GM12872 (cell line): ENCODE measurements at regions not wholly inside any gene's neighbourhood (a gene's known extent, or its start where the extent isn't known, plus 50 kb on each side); places are given as distances from the start of the nearest gene placed in this dataset.

Source experiments
- TF ChIP-seq, protein P1 (sequence below): IDR thresholded peaks from 3 replicates; pipeline ENCODE4 v1.5.1; 2011; ENCODE audit warnings: low read depth, mild to moderate bottlenecking, low read length, moderate library complexity; ENCODE audit not compliant: insufficient read depth

- TF ChIP-seq, protein P1, sequence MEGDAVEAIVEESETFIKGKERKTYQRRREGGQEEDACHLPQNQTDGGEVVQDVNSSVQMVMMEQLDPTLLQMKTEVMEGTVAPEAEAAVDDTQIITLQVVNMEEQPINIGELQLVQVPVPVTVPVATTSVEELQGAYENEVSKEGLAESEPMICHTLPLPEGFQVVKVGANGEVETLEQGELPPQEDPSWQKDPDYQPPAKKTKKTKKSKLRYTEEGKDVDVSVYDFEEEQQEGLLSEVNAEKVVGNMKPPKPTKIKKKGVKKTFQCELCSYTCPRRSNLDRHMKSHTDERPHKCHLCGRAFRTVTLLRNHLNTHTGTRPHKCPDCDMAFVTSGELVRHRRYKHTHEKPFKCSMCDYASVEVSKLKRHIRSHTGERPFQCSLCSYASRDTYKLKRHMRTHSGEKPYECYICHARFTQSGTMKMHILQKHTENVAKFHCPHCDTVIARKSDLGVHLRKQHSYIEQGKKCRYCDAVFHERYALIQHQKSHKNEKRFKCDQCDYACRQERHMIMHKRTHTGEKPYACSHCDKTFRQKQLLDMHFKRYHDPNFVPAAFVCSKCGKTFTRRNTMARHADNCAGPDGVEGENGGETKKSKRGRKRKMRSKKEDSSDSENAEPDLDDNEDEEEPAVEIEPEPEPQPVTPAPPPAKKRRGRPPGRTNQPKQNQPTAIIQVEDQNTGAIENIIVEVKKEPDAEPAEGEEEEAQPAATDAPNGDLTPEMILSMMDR, result no peak
These were observed 191.3 kb downstream of the BMP7 start for GRCh38 chr20:57075181-57075580.

DNA sequence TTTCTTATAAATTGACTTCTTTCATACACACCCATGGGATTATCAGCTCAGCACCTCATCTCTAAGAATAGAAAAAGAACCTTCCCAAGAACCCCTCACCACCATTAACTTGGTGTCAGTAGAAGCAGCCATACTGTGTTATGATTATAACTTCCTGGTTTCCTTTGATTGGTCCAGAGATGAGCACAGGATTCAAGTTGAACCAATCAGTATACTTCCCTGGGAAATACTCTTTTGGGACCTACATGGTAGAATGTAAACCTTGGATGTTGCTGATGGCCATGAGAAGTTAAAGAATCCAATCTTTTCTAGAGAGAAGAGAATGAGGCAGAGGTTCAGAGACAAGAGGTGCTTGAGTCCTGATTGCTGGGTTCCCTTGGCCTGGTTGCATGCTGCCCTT is 190.8 kb downstream of the BMP7 start:
- TF ChIP-seq, protein P1, result no peak

- TF ChIP-seq, protein P1, result no peak
These were observed 190.2 kb downstream of the BMP7 start for GRCh38 chr20:57076152-57076652.

DNA sequence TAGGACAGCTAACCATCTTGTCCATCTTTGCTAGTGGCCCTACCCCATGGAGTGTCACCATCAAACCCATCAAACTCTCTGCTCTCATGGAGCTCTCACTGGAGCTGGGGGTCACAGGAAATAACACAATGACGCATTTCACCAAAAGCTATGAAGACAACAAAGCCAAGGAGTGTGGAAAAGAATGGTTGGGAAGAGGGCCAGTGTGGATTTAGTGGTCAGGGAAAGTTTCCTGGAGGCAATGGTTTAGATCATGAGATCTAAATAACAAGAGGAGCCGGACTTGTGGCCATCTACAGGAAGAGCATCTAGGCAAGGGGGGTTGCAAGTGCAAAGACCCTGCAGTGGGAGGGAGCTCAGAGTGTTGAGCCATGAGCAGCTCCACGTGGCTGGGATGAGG is 189.5 kb downstream of the BMP7 start:
- TF ChIP-seq, protein P1, result no peak

DNA sequence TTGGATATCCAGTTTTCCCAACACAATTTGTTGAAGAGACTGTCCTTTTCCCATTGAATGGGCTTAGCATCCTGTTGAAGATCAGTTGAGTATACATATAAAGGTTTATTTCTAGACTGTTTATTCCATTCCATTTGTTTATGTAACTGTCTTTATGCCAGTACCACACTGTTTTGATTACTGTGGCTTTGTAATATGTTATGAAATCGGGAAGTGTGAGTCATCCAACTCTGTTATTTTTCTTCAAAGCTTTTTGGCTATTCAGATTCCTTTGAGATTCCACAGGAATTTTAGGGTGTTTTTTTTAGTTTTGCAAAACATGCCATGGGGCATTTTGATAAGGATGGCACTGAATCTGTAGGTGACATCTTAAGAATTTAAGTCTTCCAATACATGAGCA is 188.3 kb downstream of the BMP7 start:
- TF ChIP-seq, protein P1, result no peak

DNA sequence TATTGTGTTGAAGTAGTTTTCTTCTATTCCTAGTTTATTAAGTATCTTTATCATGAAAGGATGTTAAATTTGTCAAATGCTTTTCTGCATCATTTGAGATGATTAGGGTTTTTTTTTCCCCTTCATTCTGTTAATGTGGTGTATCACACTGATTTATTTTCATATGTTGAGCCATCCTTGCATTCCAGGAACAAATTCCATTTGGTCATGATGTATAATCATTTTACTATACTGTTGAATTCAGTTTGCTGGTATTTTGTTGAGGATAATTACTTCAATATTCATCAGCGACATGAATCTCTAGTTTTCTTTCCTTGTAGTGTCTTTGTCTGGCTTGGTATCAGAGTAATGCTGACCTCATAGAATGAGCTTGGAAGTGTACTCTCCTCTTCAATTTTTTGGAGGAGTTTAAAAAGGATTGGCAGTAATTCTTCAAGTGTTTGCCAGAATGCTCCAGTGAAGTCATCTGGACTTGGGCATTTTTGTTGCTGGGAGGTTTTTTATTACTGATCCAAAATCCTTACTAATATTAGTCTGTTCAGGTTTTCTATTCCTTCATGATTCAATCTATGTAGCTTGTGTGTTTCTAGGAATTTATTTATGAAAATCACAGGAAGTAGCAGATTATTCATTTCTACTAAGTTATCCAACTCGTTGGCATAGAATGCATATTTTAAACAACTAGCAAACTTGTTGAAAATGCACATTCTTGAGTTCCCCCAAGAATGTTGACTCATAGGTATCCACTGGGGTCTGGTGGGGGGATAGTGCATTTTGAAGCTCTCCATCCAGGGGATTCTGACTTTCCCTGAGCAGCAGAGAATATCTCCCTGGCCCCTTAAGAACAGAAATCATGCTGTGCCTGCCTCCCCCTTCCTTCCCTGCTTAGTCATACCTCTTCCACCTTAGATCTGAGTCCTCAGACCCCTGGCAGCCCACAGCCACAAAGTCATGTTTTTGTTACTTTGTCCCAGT is 187.1 kb downstream of the BMP7 start:
- TF ChIP-seq, protein P1, result no peak

GRCh38 chr20:57080796-57081195 is 185.6 kb downstream of the BMP7 start:
- TF ChIP-seq, protein P1, result no peak
